HEK293 (cell line): ENCODE measurements at regions not wholly inside any gene's neighbourhood (a gene's known extent, or its start where the extent isn't known, plus 50 kb on each side); places are given as distances from the start of the nearest gene placed in this dataset.

Experiments used
- CTCF ChIA-PET: fragments of 350-600 bp; formaldehyde crosslinking; extraction: SDS; loops from one replicate; lab custom pipeline; 2021; ENCODE audit warnings: antibody characterized with exemption; lab: Yijun Ruan, JAX
- POLR2A ChIA-PET: fragments of 300-600 bp; formaldehyde crosslinking; extraction: SDS; loops from one replicate; lab custom pipeline; 2020; ENCODE audit warnings: antibody characterized with exemption, inconsistent platforms; lab: Yijun Ruan, JAX
- H3K27ac ChIP-seq: fragments of 200-500 bp; sonication (Bioruptor generic); 2 replicates; pipeline ENCODE4 v1.5.1; 2014; ENCODE audit warnings: low read depth, low read length, control low read depth, inconsistent platforms; ENCODE audit errors: extremely low read depth
- H3K36me3 ChIP-seq, 2 experiments: fragments of 200-500 bp in 1 of 2; sonication (Bioruptor generic) in 1 of 2; 1 replicate in 1 of 2; 2 replicates in 1 of 2; pipeline ENCODE4 v1.5.1; 2014 to 2017; ENCODE audit warnings: inconsistent platforms in 2 of 2, low read length in 2 of 2; ENCODE audit not compliant: control insufficient read depth in 2 of 2, insufficient read depth in 1 of 2
- H3K4me1 ChIP-seq: fragments of 200-500 bp; sonication (Bioruptor generic); 2 replicates; pipeline ENCODE4 v1.5.1; 2014; ENCODE audit warnings: mild to moderate bottlenecking, low read length, inconsistent platforms; ENCODE audit not compliant: control insufficient read depth, insufficient read depth
- H3K4me3 ChIP-seq: 2 replicates; pipeline ENCODE4 v1.5.1; 2011; ENCODE audit warnings: low read depth, mild to moderate bottlenecking, control low read depth, low read length, moderate library complexity
- H3K9me3 ChIP-seq: fragments of 200-500 bp; sonication (Bioruptor generic); 2 replicates; pipeline ENCODE4 v1.5.1; 2014; ENCODE audit warnings: low read depth, low read length, inconsistent platforms; ENCODE audit not compliant: control insufficient read depth, insufficient read depth
- GFI1B ChIP-seq: fragments of 450-650 bp; formaldehyde crosslinking; IDR thresholded peaks from 2 replicates; pipeline ENCODE4 v1.5.1; 2016; ENCODE audit warnings: missing biosample characterization, missing genetic modification characterization
- HOXC10 ChIP-seq: sonication (generic); formaldehyde crosslinking; IDR thresholded peaks from 2 replicates; pipeline ENCODE4 v1.8.1; 2023; ENCODE audit warnings: mild to moderate bottlenecking, missing genetic modification reagents
- HOXD13 ChIP-seq: sonication (generic); formaldehyde crosslinking; IDR thresholded peaks from 2 replicates; pipeline ENCODE4 v1.8.0; 2022; ENCODE audit warnings: missing genetic modification reagents, borderline replicate concordance
- KLF16 ChIP-seq: fragments of 450-650 bp; formaldehyde crosslinking; IDR thresholded peaks from 2 replicates; pipeline ENCODE4 v1.5.1; 2017; ENCODE audit warnings: missing biosample characterization, missing genetic modification characterization
- MEIS1 ChIP-seq: sonication (generic); formaldehyde crosslinking; IDR thresholded peaks from 2 replicates; pipeline ENCODE4 v1.8.1; 2022; ENCODE audit warnings: missing genetic modification reagents, mild to moderate bottlenecking, borderline replicate concordance
- ZBTB48 ChIP-seq: fragments of 450-650 bp; formaldehyde crosslinking; IDR thresholded peaks from 2 replicates; pipeline ENCODE4 v1.5.1; 2016; ENCODE audit warnings: missing biosample characterization, missing genetic modification characterization
- ZBTB8A ChIP-seq: fragments of 450-650 bp; formaldehyde crosslinking; IDR thresholded peaks from 2 replicates; pipeline ENCODE4 v1.5.1; 2016; ENCODE audit warnings: missing biosample characterization, missing genetic modification characterization
- ZFP3 ChIP-seq: fragments of 450-650 bp; formaldehyde crosslinking; IDR thresholded peaks from 2 replicates; pipeline ENCODE4 v1.5.1; 2016; ENCODE audit warnings: low read depth, missing biosample characterization, missing genetic modification characterization
- ZIC2 ChIP-seq: fragments of 450-650 bp; formaldehyde crosslinking; IDR thresholded peaks from 2 replicates; pipeline ENCODE4 v1.5.1; 2016; ENCODE audit warnings: missing biosample characterization, missing genetic modification characterization
- ZNF112 ChIP-seq: fragments of 450-650 bp; formaldehyde crosslinking; IDR thresholded peaks from 2 replicates; pipeline ENCODE4 v1.5.0; 2017; ENCODE audit warnings: missing biosample characterization, missing genetic modification characterization
- ZNF221 ChIP-seq: fragments of 450-650 bp; formaldehyde crosslinking; IDR thresholded peaks from 2 replicates; pipeline ENCODE4 v1.5.1; 2017; ENCODE audit warnings: missing biosample characterization, missing genetic modification characterization, borderline replicate concordance
- ZNF311 ChIP-seq: fragments of 450-650 bp; formaldehyde crosslinking; IDR thresholded peaks from 2 replicates; pipeline ENCODE4 v1.5.1; 2017; ENCODE audit warnings: missing biosample characterization, missing genetic modification characterization, borderline replicate concordance
- ZNF324 ChIP-seq: fragments of 450-650 bp; formaldehyde crosslinking; IDR thresholded peaks from 2 replicates; pipeline ENCODE4 v1.5.1; 2016; ENCODE audit warnings: missing biosample characterization, missing genetic modification characterization
- ZNF548 ChIP-seq: fragments of 450-650 bp; formaldehyde crosslinking; IDR thresholded peaks from 2 replicates; pipeline ENCODE4 v1.5.1; 2016; ENCODE audit warnings: missing biosample characterization, missing genetic modification characterization
- ZNF560 ChIP-seq: fragments of 450-650 bp; formaldehyde crosslinking; IDR thresholded peaks from 2 replicates; pipeline ENCODE4 v1.5.1; 2017; ENCODE audit warnings: missing biosample characterization, missing genetic modification characterization, borderline replicate concordance
- TF ChIP-seq, protein P1 (sequence below): fragments of 450-650 bp; formaldehyde crosslinking; IDR thresholded peaks from 2 replicates; pipeline ENCODE4 v1.5.1; 2017; ENCODE audit warnings: missing biosample characterization, missing genetic modification characterization
- TF ChIP-seq, protein P2 (sequence below): fragments of 450-650 bp; formaldehyde crosslinking; IDR thresholded peaks from 2 replicates; pipeline ENCODE4 v1.5.1; 2017; ENCODE audit warnings: missing biosample characterization, missing genetic modification characterization
- TF ChIP-seq, protein P3 (sequence below): fragments of 450-650 bp; formaldehyde crosslinking; IDR thresholded peaks from 2 replicates; pipeline ENCODE4 v1.5.1; 2016; ENCODE audit warnings: missing biosample characterization, missing genetic modification characterization
- TF ChIP-seq, protein P4 (sequence below): fragments of 450-650 bp; formaldehyde crosslinking; conservative IDR thresholded peaks from 2 replicates; pipeline ENCODE4 v1.5.1; 2016; ENCODE audit warnings: low read depth, missing biosample characterization, missing genetic modification characterization
- TF ChIP-seq, protein P5 (sequence below): fragments of 450-650 bp; IDR thresholded peaks from 2 replicates; pipeline ENCODE4 v1.5.1; 2018; ENCODE audit warnings: missing biosample characterization, mild to moderate bottlenecking, missing genetic modification characterization
- TF ChIP-seq, protein P6 (sequence below): fragments of 450-650 bp; formaldehyde crosslinking; optimal IDR thresholded peaks from 2 replicates; pipeline ENCODE3; 2016; ENCODE audit warnings: missing biosample characterization, mild to moderate bottlenecking, missing genetic modification characterization

DNA sequence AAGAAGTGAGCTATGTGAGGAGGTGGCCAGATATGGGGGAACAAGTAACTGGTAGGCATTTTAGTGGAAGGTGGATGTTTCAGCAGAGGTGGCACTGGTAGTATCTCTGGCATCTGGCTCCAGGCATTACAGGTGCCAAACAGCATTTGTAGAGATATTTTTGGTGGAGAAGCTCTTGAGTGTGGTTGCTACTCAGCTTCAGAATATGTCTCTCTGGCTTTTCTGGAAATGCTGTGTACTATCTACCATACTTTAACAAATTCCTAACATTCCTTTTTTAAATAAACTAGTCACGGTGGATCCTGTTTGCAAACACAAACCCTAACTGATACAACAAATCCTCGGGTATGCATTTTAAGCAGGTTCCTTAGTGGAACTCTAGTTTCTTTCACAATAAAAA lies 128.0 kb downstream of the BARX2 start:
- Histone ChIP-seq H3K9me3 (no peaks in the 10 kb centered on the region), H3K4me1 (no peaks in the 10 kb centered on the region), H3K4me3 (no peak overlapping the region), H3K36me3 (no peaks in the 10 kb centered on the region), H3K27ac (no peak overlapping the region)
- POLR2A ChIA-PET = no interaction called here
- no peak for TF ChIP-seq ZNF112 (tag by site-specific recombination)
- no peak for TF ChIP-seq ZIC2 (tag by site-specific recombination)
- CTCF ChIA-PET = no interaction called here

DNA sequence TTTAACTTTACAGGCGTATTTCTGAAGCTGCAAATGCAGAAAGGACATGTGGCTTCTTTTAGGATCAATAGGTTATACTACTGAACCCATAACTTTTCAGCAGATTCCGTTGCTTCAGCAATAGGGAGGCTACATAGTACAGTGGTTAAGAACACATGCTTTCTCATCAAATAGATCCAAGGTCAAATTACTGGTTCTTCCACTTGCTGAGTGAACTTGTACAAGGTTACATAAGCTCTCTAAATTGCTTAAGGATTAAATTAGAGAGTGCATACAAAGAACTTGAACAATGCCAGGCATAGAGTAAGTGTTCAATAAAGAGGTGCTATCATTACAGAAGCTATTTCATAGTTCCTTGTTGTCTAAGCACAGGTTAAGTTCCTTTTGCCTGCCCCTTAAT lies 129.6 kb downstream of the BARX2 start:
- no peaks in the 10 kb centered on the region for H3K9me3 ChIP-seq
- CTCF ChIA-PET = interaction anchor here (0.6 to 0.7 kb wide), 3 partner anchors 56 to 243 kb away, joined by 3 read pairs; no protein-coding TSS in a partner anchor
- H3K4me1 ChIP-seq = no peaks in the 10 kb centered on the region
- no peak overlapping the region for H3K4me3 ChIP-seq
- no peaks in the 10 kb centered on the region for H3K36me3 ChIP-seq
- TF ChIP-seq KLF16 (no peak), ZNF311 (no peak), MEIS1 (CRISPR knock-in tag) (no peak), ZNF548 (no peak), ZBTB48 (tag by site-specific recombination) (no peak), ZBTB8A (no peak), HOXD13 (CRISPR knock-in tag) (no peak), GFI1B (tag by site-specific recombination) (no peak), ZNF221 (tag by site-specific recombination) (no peak), ZFP3 (tag by site-specific recombination) (no peak), ZNF560 (no peak), ZNF324 (tag by site-specific recombination) (no peak), HOXC10 (no peak)
- TF ChIP-seq, protein P1, sequence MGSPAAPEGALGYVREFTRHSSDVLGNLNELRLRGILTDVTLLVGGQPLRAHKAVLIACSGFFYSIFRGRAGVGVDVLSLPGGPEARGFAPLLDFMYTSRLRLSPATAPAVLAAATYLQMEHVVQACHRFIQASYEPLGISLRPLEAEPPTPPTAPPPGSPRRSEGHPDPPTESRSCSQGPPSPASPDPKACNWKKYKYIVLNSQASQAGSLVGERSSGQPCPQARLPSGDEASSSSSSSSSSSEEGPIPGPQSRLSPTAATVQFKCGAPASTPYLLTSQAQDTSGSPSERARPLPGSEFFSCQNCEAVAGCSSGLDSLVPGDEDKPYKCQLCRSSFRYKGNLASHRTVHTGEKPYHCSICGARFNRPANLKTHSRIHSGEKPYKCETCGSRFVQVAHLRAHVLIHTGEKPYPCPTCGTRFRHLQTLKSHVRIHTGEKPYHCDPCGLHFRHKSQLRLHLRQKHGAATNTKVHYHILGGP (tag by site-specific recombination) = no peak
- TF ChIP-seq, protein P2, sequence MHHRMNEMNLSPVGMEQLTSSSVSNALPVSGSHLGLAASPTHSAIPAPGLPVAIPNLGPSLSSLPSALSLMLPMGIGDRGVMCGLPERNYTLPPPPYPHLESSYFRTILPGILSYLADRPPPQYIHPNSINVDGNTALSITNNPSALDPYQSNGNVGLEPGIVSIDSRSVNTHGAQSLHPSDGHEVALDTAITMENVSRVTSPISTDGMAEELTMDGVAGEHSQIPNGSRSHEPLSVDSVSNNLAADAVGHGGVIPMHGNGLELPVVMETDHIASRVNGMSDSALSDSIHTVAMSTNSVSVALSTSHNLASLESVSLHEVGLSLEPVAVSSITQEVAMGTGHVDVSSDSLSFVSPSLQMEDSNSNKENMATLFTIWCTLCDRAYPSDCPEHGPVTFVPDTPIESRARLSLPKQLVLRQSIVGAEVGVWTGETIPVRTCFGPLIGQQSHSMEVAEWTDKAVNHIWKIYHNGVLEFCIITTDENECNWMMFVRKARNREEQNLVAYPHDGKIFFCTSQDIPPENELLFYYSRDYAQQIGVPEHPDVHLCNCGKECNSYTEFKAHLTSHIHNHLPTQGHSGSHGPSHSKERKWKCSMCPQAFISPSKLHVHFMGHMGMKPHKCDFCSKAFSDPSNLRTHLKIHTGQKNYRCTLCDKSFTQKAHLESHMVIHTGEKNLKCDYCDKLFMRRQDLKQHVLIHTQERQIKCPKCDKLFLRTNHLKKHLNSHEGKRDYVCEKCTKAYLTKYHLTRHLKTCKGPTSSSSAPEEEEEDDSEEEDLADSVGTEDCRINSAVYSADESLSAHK (tag by site-specific recombination) = no peak
- TF ChIP-seq, protein P3, sequence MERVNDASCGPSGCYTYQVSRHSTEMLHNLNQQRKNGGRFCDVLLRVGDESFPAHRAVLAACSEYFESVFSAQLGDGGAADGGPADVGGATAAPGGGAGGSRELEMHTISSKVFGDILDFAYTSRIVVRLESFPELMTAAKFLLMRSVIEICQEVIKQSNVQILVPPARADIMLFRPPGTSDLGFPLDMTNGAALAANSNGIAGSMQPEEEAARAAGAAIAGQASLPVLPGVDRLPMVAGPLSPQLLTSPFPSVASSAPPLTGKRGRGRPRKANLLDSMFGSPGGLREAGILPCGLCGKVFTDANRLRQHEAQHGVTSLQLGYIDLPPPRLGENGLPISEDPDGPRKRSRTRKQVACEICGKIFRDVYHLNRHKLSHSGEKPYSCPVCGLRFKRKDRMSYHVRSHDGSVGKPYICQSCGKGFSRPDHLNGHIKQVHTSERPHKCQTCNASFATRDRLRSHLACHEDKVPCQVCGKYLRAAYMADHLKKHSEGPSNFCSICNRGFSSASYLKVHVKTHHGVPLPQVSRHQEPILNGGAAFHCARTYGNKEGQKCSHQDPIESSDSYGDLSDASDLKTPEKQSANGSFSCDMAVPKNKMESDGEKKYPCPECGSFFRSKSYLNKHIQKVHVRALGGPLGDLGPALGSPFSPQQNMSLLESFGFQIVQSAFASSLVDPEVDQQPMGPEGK (tag by site-specific recombination) = no peak
- TF ChIP-seq, protein P4, sequence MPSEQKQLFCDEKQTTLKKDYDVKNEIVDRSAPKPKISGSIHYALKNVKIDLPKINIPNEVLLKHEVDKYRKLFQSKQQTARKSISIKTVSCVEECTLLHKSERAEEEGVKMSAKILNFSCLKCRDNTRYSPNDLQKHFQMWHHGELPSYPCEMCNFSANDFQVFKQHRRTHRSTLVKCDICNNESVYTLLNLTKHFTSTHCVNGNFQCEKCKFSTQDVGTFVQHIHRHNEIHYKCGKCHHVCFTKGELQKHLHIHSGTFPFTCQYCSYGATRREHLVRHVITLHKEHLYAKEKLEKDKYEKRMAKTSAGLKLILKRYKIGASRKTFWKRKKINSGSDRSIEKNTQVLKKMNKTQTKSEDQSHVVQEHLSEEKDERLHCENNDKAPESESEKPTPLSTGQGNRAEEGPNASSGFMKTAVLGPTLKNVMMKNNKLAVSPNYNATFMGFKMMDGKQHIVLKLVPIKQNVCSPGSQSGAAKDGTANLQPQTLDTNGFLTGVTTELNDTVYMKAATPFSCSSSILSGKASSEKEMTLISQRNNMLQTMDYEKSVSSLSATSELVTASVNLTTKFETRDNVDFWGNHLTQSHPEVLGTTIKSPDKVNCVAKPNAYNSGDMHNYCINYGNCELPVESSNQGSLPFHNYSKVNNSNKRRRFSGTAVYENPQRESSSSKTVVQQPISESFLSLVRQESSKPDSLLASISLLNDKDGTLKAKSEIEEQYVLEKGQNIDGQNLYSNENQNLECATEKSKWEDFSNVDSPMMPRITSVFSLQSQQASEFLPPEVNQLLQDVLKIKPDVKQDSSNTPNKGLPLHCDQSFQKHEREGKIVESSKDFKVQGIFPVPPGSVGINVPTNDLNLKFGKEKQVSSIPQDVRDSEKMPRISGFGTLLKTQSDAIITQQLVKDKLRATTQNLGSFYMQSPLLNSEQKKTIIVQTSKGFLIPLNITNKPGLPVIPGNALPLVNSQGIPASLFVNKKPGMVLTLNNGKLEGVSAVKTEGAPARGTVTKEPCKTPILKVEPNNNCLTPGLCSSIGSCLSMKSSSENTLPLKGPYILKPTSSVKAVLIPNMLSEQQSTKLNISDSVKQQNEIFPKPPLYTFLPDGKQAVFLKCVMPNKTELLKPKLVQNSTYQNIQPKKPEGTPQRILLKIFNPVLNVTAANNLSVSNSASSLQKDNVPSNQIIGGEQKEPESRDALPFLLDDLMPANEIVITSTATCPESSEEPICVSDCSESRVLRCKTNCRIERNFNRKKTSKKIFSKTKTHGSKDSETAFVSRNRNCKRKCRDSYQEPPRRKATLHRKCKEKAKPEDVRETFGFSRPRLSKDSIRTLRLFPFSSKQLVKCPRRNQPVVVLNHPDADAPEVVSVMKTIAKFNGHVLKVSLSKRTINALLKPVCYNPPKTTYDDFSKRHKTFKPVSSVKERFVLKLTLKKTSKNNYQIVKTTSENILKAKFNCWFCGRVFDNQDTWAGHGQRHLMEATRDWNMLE (tag by site-specific recombination) = no peak
- TF ChIP-seq, protein P5, sequence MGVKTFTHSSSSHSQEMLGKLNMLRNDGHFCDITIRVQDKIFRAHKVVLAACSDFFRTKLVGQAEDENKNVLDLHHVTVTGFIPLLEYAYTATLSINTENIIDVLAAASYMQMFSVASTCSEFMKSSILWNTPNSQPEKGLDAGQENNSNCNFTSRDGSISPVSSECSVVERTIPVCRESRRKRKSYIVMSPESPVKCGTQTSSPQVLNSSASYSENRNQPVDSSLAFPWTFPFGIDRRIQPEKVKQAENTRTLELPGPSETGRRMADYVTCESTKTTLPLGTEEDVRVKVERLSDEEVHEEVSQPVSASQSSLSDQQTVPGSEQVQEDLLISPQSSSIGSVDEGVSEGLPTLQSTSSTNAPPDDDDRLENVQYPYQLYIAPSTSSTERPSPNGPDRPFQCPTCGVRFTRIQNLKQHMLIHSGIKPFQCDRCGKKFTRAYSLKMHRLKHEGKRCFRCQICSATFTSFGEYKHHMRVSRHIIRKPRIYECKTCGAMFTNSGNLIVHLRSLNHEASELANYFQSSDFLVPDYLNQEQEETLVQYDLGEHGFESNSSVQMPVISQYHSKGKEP = no peak
- TF ChIP-seq, protein P6, sequence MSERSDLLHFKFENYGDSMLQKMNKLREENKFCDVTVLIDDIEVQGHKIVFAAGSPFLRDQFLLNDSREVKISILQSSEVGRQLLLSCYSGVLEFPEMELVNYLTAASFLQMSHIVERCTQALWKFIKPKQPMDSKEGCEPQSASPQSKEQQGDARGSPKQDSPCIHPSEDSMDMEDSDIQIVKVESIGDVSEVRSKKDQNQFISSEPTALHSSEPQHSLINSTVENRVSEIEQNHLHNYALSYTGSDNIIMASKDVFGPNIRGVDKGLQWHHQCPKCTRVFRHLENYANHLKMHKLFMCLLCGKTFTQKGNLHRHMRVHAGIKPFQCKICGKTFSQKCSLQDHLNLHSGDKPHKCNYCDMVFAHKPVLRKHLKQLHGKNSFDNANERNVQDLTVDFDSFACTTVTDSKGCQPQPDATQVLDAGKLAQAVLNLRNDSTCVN = no peak
- TF ChIP-seq, all 188 proteins: peak for 0
- POLR2A ChIA-PET = no interaction called here
- H3K27ac ChIP-seq = no peak overlapping the region
